GM19372 (cell line): ENCODE measurements at regions not wholly inside any gene's neighbourhood (a gene's known extent, or its start where the extent isn't known, plus 50 kb on each side); places are given as distances from the start of the nearest gene placed in this dataset.

Experiments
- ATAC-seq: cut with Tn5 transposase; IDR thresholded peaks from one replicate; pipeline ENCODE4 v1.9.1; 2021; ENCODE audit warnings: mild to moderate bottlenecking, low read depth, moderate library complexity; ENCODE audit not compliant: unreplicated experiment

DNA sequence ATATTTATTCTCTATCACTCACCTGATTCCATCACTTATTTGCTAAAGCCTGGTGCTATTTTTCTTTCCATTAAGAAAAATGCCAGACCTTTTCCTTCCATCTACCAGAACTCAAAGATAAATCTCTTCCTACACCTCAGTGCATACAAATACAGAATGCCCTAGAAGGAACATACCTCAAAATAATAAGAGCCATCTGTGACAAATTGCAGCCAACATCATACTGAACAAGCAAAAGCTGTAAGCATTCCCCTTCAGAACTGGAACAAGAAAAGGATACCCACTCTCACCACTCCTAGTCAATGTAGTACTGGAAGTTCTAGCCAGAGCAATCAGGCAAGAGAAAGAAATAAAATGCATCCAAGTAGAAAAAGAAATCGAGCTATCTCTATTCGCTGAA is 315.9 kb upstream of the UBE2E3 start:
- ATAC-seq, result no peak

DNA sequence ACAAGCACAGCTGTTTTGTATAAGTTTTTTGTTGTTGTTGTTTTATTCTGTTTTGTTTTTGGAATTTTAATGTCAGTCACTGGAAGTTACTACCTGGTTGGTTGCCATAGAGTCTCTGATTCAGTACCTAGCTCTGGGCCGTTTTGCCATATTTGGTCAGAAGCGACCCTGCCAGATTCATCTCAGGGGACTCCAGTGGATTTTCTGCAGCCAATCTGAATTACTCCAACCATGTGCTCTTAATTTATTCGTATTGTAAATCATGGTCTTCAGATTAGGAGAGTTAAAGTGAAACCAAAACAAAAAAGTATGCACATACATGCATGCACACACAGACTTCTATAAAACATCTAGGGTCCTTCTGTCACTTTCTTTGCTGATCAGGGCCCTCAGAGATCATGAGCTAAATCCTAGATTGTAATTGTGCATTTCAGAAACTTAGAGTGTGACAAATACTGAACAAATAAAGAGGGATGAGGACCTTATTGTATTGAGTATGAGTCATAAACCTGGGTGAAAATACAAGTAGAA is 317.4 kb upstream of the UBE2E3 start:
- ATAC-seq, result no peak

DNA sequence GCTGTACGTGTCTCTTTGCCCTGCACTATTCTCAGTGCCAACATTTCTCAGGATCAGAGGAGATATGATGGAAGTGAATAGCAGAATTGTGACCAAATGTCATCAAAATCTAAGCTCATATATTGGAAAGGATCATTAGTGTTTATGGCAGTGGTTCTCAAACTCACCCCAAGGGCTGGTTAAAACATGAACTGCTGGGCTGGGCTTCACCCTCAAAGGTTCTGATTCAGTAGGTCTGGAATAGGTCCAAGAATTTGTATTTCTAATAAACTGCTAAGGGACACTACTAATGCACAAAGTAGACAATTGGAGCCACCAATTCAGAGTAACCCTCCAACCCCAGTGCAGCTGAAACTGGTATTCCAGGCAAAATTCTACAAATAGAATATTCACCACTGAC is 317.9 kb upstream of the UBE2E3 start:
- no peak for ATAC-seq

DNA sequence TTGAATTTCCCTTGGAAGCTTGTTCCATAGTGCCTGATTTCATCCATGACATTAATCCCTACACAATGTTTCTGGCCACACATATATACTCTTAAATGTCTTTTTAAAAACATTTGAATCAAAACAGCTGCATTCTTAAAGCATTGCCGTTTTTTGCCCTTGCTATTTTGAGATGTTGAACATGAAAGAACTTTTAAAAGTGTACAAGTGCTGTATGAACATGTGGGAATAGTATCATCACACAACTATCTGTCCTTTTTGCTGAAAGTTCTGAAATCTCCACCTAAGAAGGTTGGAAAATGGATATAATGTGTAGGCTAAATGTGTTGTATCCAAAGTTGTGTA is 318.7 kb upstream of the UBE2E3 start:
- ATAC-seq, result no peak

DNA sequence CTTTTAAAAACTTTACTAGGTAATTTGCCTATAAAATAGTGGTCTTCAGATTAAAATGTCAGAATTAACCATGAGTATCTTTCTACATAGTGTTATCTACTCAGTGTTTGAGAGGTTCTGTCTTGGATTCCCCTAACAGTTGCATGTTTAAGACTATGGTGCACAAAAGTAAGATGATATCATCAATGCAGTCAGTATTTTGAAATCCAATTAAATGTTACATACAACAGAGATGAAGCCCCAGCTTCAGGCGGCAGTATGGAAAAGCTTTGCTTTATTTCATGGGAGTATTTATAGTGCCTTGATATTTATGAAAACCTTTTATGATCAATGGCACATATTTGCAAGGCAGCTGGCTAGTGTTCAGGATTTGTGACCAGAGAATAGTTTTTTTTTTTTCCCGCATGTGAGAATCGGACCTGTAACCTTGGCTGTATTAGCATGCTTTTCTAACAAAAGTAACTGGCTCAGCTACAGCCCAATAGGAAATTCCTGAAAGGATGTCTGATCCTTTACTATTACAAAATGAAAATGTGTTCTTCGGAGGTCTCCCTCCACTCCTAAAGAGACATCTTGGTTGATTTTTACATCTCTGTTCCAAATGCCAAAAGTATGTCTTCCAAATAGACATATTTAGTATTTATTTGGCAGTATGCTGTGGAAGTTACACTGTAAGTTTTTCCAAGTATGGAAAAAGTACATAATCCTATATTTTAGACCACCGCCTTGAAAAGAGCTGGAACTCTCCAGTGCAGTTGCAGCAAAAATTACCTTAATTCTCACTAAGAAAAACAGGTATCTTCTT is 319.3 kb upstream of the UBE2E3 start:
- ATAC-seq, result no peak

DNA sequence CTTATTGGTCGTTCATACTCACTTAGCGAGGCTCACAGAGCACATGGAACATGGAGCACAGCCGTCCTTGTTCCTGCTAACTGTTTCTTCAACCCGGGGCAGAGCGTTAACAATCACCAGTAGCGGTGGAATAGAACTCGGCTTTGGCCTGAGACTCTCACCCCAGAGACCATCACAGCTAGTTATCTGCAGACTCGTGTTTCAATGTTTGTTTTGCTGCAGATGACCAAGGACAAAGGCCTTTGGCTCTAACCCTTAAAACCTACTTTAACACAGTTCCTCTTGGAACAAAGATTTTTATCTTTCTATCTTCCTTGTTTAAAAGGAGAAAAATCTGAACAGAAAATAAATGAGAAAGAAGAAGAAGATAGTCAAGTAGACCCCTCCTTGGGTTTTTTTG is 320.2 kb upstream of the UBE2E3 start:
- ATAC-seq, result no peak

DNA sequence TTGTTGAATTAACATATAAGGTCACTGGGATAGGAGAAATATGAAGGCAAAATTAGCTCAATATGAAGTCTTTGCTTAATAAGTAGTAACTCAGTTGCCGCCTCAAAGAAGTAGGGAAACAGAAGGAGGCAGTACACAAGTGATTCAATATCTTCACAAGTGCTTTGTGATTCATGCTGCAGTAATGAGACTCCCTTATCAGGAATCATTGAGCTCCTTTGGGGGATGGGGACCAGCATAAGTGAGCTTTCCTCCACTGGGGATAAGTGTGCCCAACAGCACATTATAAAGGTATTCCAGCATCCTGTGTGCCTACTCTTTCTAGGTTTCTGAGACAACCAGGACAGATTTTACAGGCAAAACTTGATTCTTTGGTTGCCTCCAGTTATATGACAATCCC is 323.4 kb upstream of the UBE2E3 start:
- ATAC-seq, result no peak

DNA sequence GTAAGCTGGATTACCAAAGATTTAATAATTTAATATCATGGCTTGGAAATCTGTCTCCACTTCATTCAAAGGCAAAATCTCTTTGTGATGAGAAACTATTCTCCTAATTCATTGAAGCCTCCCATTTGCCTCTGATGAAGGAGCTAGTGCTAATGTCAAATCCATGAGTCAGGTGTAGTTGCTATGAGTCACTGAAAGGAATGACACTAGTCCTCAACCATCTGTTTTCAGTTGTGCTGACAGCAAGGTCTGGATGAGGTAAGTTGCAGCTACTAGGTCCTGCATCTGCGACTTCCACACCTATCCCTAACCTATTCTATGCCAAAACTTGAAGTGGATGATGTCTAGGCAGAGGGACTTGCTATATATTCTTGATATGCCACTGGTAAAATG is 324.0 kb upstream of the UBE2E3 start:
- no peak for ATAC-seq

DNA sequence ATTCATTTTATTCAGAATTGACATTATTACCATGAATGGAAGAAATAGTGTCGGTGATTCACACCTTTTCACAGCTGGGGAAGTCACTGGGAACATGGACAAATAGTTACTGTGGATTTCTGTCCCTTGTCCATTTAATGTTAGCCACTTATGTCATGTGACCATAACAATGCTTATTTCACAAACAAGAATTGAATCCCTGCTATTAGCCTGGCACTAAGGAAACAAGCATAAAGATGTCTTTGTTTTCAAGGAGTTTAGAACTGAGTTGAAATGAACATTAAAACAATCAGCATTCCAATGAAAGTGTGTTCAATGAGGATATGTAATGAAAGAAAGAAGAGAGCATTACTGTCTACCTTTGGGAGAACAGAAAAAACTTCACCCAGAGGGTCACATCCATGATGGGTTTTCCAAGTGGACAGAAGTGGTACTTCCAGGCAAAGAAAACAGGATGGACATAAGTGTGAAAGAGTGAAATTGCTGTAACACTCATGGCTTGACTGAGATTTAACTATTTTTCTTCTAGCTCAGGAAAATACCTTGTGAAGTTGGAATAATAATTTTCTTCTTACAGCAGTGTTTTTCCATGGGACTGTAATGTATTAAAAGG is 324.5 kb upstream of the UBE2E3 start:
- ATAC-seq, result no peak

DNA sequence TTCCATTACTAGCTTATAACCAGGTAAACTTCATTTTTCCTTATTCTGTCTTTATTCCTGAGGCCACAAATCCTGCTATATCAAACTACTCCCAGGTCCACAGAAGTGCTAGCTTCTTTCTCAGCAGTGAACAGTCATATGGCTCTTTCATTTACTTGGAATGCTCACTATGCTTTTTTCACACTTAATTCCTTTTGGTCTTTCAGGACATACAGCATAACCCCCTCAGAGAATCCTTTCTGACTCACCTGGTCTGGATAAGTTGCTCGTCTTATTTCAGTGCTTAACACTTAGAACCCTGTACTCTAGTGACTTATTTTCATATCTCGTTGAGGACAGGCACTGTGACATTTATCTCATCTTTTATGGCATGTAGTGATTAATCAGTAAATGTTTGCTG is 325.0 kb upstream of the UBE2E3 start:
- ATAC-seq, result no peak

DNA sequence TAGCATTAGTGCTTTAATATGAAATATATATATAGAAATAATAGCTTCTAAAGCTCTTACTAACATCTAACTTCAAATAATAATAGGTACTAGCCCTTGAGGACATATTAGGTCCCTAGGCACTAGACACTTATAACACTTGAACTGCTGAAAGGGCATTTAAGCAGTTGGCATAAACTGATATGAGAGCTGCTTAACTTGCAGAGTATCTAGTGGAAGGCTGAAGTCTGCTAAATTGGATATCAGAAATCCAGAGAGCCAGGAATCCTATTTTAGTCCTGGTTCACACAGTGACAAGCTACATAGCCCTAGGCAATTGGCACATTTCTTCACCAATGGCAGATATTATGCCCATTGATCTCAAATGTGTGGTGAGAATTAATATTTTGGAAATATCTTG is 326.9 kb upstream of the UBE2E3 start:
- no peak for ATAC-seq

DNA sequence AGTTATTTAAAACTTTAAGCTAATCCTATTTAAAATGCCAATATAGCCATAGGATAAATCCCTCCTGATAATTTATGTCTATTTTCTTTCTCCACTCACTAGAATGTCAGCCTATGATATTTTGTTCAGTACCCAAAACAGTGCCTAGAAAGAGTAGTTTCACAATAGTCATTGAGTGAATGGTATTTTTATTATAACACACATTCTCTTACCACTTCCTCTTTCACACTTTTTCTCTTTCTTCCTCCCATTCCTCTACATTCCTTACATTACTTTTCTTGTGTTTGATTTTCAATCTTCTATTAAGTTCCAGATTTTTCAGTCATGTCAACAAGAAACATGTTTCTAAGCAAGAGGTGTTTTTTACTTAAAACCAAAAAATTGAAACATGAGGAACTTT is 327.6 kb upstream of the UBE2E3 start:
- ATAC-seq, result no peak

DNA sequence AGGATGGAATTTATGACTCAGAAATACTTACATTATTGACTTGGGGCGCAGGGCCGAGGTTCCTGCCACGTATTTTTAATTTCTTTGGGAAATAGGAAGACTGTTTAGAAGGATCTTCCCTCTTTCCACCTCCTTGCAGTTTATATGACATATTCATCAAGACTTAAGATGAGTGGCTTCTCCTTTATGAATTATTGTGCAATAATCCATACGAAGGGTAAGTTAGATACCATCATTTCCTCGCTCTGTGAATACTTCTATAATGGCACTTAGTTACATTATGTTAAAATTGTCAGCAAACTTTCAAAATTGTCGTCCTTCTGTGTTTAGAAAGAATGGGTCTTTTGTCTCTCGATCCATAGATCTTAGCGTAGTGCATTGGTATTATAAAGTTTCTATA is 328.8 kb upstream of the UBE2E3 start:
- ATAC-seq, result no peak

DNA sequence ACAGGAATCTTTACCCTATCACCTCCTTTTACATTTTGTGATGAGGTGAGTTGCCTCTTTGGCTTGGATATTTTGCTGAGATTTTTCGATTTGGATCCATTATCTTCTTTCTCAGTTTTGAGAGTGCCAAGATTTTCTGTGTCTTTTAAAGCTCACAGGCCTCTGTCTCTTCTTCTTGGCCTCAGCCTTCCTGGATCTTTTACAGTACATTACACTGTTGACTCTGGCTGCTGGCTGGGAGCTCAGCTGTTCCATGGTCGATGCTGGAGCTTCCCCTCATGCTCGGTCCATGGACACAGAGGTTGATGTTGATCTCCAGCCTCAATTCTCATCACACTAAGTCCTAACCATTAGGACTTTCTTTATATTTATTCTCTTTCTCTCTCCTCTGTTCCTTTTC is 332.8 kb upstream of the UBE2E3 start:
- ATAC-seq, result no peak

DNA sequence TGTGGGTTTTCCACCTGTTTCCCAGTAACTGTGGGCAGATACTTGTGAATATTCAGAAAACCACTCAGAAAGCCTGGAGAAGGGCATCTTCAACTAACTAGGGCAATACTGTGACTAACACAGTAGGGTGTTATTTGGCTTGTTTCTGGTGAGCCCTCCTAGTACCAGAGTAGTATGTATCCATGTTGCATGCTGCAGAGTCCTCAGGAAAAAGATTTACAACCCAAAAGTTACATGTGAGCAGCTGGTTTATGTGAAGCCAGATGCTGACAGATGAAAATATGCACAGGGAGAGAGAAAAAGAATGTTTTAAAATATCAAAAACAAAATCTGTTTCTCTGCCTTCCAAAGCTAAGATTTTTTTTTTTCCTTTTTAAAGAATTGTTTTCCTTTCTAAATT is 333.2 kb upstream of the UBE2E3 start:
- no peak for ATAC-seq

DNA sequence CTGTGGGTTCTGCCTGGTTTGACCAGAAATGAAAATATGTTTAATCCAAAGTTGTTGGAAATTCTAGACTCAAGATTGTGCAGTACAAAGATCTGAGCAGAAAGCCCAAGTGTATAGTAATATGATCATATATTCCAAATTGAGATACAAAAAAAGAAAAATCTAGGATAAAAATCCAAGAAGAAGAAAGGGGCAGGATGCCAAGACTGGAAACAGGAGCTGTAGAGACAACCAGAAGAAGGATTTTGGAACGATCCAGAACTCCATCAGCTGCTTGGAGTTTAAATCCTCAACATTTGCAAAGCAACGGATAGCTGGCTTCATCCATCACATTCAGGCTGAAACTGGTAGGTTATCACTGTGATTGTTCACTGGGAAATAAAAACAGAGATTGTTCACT is 333.6 kb upstream of the UBE2E3 start:
- ATAC-seq, result no peak

DNA sequence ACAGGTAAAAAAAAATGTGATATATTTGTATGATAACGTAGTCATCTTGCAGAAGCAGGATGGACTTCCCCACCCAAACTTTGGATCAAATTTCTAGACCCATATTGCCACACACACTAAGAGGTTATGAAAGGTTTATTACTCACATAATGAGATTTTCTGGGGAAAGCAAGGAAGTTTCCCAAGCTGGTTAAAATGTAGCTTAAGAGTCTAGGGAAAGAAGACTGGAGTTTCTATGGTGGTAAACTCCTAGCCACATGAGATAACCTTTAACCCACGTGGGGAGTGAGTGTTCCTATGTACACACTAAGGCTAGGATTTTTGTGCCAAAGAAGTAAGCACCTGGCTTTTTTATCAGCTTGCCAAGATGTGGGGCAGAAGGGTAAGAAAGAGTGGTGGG is 335.7 kb upstream of the UBE2E3 start:
- no peak for ATAC-seq

DNA sequence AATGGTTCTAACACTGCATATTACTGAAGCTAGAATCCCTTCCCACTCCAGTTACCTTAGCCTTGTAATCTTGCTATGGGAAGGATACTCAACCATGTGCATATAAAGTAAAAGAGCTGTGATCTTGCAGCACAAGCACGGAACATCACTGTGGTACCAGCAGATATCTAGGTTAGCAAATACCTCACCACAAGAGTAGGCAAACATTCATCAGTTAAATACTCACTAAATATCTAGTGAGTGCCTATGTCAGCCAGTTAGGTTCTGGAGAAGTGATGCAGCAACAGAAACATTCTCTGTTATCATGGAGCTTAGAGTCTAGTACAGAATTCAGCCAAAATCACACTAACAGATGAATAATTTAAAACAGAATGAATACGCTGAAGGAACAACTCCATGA is 349.6 kb upstream of the UBE2E3 start:
- no peak for ATAC-seq

DNA sequence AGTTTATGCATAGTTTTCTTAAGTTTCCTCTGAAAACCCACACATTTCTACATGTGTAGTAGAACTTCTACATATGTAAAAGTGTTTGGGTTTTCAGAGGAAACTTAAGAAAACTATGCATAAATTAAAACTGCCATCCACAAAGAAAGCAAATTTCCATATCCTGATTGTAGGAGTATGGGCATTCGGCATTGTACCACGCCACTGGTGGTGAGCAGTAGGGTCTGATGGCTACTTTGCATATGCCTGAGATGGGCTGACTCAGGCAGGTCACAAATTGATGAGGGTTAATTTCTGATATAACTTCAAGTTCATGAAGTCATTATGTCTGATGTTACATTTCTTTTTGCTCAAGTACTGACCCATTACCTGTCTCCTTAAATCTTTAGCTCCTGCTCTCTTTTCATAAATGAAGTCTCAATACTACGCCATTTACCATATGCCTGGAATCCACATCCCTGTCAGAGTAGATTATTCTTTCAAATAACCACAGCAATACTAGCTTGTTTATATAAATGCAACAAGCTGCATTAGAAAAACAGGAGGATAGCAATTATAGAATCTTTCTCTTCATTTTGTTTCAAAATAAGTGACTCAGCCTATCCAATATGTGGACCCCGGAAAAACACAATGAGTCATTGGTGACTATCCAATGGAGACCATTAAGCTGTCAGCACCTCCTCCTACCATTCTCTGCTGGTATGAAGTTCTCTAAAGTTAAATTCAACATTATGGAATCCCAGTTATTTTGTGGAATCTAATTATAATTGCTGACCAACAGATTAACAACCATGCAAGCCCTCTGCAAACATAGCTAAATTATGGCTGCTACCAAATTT is 355.2 kb upstream of the UBE2E3 start:
- ATAC-seq, result no peak

DNA sequence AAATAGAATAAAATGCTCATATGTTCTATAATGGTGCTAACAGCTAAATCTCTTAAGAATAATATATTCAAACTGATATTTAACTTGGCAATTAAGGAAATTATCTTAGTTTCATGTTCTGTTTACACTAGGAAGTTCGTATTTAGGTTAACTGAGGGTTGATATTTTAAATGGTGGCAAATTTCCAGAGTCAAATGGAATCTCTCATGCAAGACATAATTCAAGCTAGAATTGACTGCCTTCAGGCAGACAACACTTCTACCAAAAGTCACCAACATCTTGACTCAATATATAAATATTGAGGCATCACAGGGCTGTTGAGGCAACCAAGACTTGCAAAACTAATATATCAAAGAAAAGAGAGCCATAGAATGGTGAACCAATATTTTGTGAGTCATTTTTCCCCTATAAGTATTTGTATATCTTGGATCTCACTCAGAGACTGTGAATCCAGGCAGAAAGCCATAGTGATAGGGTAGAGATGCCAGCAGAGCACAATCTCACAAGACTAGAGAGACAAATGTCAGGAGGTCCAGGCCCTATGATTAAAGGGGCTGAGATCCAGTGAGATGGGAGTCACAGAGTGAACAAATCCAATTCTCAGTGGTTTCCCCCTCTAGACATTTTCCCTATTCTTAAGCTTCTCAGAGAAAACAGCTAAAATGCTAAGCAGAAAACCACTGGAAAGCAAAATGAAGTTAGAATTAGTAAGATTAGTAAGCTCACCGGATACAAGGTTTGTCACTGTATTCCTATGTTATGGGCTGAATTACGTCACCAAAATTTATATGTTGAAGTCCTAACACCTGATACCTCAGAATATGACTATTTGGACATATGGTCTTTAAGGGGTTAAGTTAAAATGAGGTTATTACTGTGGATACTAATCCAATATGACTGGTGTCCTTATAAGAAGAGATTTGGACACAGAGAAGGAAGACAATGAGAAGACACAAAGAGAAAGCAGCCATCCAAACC is 358.2 kb upstream of the UBE2E3 start:
- no peak for ATAC-seq
